H9 (cell line): ENCODE measurements at regions not wholly inside any gene's neighbourhood (a gene's known extent, or its start where the extent isn't known, plus 50 kb on each side); places are given as distances from the start of the nearest gene placed in this dataset.

ENCODE experiments used
- DNase-seq: peaks from one replicate; pipeline ENCODE4 v3.0.0-alpha.2; 2017
- H2AFZ ChIP-seq: one replicate; pipeline ENCODE4 v1.6.1; 2013; ENCODE audit warnings: mild to moderate bottlenecking, low read length, control low read depth, moderate library complexity
- H2AK5ac ChIP-seq: 2 replicates; pipeline ENCODE4 v1.6.1; 2013; ENCODE audit warnings: low read length, control low read depth, mixed read lengths; ENCODE audit not compliant: insufficient read length
- H2BK120ac ChIP-seq: one replicate; pipeline ENCODE4 v1.6.1; 2013; ENCODE audit warnings: low read depth, mild to moderate bottlenecking, low read length, control low read depth, inconsistent platforms; ENCODE audit not compliant: poor library complexity, severe bottlenecking
- H2BK12ac ChIP-seq: 2 replicates; pipeline ENCODE4 v1.6.1; 2013; ENCODE audit warnings: low read length, control low read depth, mixed read lengths, low read depth; ENCODE audit not compliant: insufficient read length
- H2BK15ac ChIP-seq: 2 replicates; pipeline ENCODE4 v1.6.1; 2013; ENCODE audit warnings: low read depth, low read length, control low read depth
- H2BK20ac ChIP-seq: one replicate; pipeline ENCODE4 v1.6.1; 2013; ENCODE audit warnings: low read depth, mild to moderate bottlenecking, low read length, control low read depth, inconsistent platforms; ENCODE audit not compliant: poor library complexity, severe bottlenecking
- H2BK5ac ChIP-seq: 2 replicates; pipeline ENCODE4 v1.6.1; 2013; ENCODE audit warnings: low read length, control low read depth, mixed read lengths; ENCODE audit not compliant: insufficient read length
- H3K14ac ChIP-seq: 2 replicates; pipeline ENCODE4 v1.6.1; 2013; ENCODE audit warnings: low read length, control low read depth; ENCODE audit not compliant: insufficient read depth
- H3K18ac ChIP-seq: 2 replicates; pipeline ENCODE4 v1.6.1; 2013; ENCODE audit warnings: low read depth, mild to moderate bottlenecking, mixed read lengths, low read length, control low read depth; ENCODE audit not compliant: insufficient read length
- H3K23ac ChIP-seq: 2 replicates; pipeline ENCODE4 v1.6.1; 2013; ENCODE audit warnings: low read length, control low read depth, mixed read lengths, low read depth; ENCODE audit not compliant: insufficient read length
- H3K23me2 ChIP-seq: 2 replicates; pipeline ENCODE4 v1.6.1; 2013; ENCODE audit warnings: low read depth, mild to moderate bottlenecking, mixed read lengths, low read length, control low read depth; ENCODE audit not compliant: insufficient read length, poor library complexity, severe bottlenecking
- H3K27ac ChIP-seq: 2 replicates; pipeline ENCODE4 v1.5.1; 2013; ENCODE audit warnings: low read length, control low read depth, mixed read lengths, low read depth; ENCODE audit not compliant: insufficient read length
- H3K27me3 ChIP-seq: 2 replicates; pipeline ENCODE4 v1.6.1; 2013; ENCODE audit warnings: low read length, control low read depth, inconsistent platforms; ENCODE audit not compliant: insufficient read depth
- H3K4ac ChIP-seq: 2 replicates; pipeline ENCODE4 v1.6.1; 2013; ENCODE audit warnings: low read depth, mild to moderate bottlenecking, control low read depth, inconsistent platforms, low read length, moderate library complexity
- H3K4me1 ChIP-seq: 2 replicates; pipeline ENCODE4 v1.6.1; 2013; ENCODE audit warnings: low read length, control low read depth, inconsistent platforms; ENCODE audit not compliant: insufficient read depth
- H3K4me2 ChIP-seq: 2 replicates; pipeline ENCODE4 v1.6.1; 2013; ENCODE audit warnings: low read length, control low read depth, mixed read lengths; ENCODE audit not compliant: insufficient read length, insufficient read depth
- H3K56ac ChIP-seq: 2 replicates; pipeline ENCODE4 v1.6.1; 2013; ENCODE audit warnings: low read depth, mild to moderate bottlenecking, mixed read lengths, low read length, control low read depth; ENCODE audit not compliant: insufficient read length
- H3K79me1 ChIP-seq: 2 replicates; pipeline ENCODE4 v1.6.1; 2013; ENCODE audit warnings: low read depth, mild to moderate bottlenecking, moderate library complexity, low read length, control low read depth, inconsistent platforms; ENCODE audit not compliant: insufficient read depth, poor library complexity, severe bottlenecking
- H3K79me2 ChIP-seq: 2 replicates; pipeline ENCODE4 v1.6.1; 2013; ENCODE audit warnings: low read length, control low read depth, inconsistent platforms; ENCODE audit not compliant: insufficient read depth
- H3K9ac ChIP-seq: 2 replicates; pipeline ENCODE4 v1.6.1; 2013; ENCODE audit warnings: low read length, control low read depth, mixed read lengths; ENCODE audit not compliant: insufficient read length; ENCODE audit errors: extremely low read depth
- H3K9me3 ChIP-seq: one replicate; pipeline ENCODE4 v1.6.1; 2013; ENCODE audit warnings: low read depth, low read length, inconsistent platforms; ENCODE audit not compliant: control insufficient read depth
- H3T11ph ChIP-seq: one replicate; pipeline ENCODE4 v1.6.1; 2013; ENCODE audit warnings: mild to moderate bottlenecking, low read length, control low read depth, inconsistent platforms
- H4K20me1 ChIP-seq: one replicate; pipeline ENCODE4 v1.6.1; 2013; ENCODE audit not compliant: control insufficient read depth, insufficient read length, insufficient read depth
- H4K5ac ChIP-seq: 2 replicates; pipeline ENCODE4 v1.6.1; 2013; ENCODE audit warnings: low read depth, mild to moderate bottlenecking, mixed read lengths, low read length, control low read depth; ENCODE audit not compliant: insufficient read length
- H4K8ac ChIP-seq: replicated peaks from 2 replicates; pipeline ENCODE4 v1.6.1; 2013; ENCODE audit warnings: low read length, control low read depth, mixed read lengths, low read depth; ENCODE audit not compliant: insufficient read length
- H4K91ac ChIP-seq: 2 replicates; pipeline ENCODE4 v1.6.1; 2013; ENCODE audit warnings: low read depth, mild to moderate bottlenecking, moderate library complexity, mixed read lengths, low read length, control low read depth; ENCODE audit not compliant: insufficient read length
- H3K27ac Mint-ChIP-seq, 3 experiments: 2 replicates in 2 of 3; 3 replicates in 1 of 3; pipeline ENCODE4 v1.8.0; 2020 to 2021; ENCODE audit warnings: mixed read lengths in 3 of 3, mild to moderate bottlenecking in 1 of 3, moderate library complexity in 1 of 3
- H3K27me3 Mint-ChIP-seq: 2 replicates; pipeline ENCODE4 v1.8.0; 2021; ENCODE audit warnings: low read depth, mild to moderate bottlenecking, moderate library complexity, mixed read lengths
- H3K36me3 Mint-ChIP-seq, 3 experiments: 2 replicates in 2 of 3; 3 replicates in 1 of 3; pipeline ENCODE4 v1.8.0; 2020 to 2021; ENCODE audit warnings: low read depth in 3 of 3, mixed read lengths in 3 of 3; ENCODE audit not compliant: insufficient read depth in 1 of 3
- H3K4me1 Mint-ChIP-seq, 2 experiments: 2 replicates each; pipeline ENCODE4 v1.8.0; 2020; ENCODE audit warnings: mixed read lengths in 2 of 2
- H3K4me3 Mint-ChIP-seq, 2 experiments: 2 replicates in 1 of 2; 3 replicates in 1 of 2; pipeline ENCODE4 v1.8.0; 2020 to 2021; ENCODE audit warnings: mild to moderate bottlenecking in 2 of 2, mixed read lengths in 2 of 2, moderate library complexity in 1 of 2
- H3K9me3 Mint-ChIP-seq, 2 experiments: 2 replicates in 1 of 2; 3 replicates in 1 of 2; pipeline ENCODE4 v1.8.0; 2020; ENCODE audit warnings: mild to moderate bottlenecking in 2 of 2, mixed read lengths in 2 of 2, moderate library complexity in 1 of 2
- CTCF ChIP-seq: fragments of 200-600 bp; sonication (generic); conservative IDR thresholded peaks from 3 replicates; pipeline ENCODE4 v1.8.0; 2021; ENCODE audit warnings: antibody characterized with exemption, mild to moderate bottlenecking
- WGBS: extraction: QIAGEN DNeasy Blood & Tissue Kit; methylation state at CpG from one replicate; pipeline ENCODE4 v1.1.7; 2013; ENCODE audit warnings: missing lambda C conversion rate, low lambda C conversion rate, mixed read lengths; ENCODE audit not compliant: insufficient read length; ENCODE audit errors: extremely low coverage; 5-methylcytosine and 5-hydroxymethylcytosine counted together

GRCh38 chr11:42777776-42778175 is 534.0 kb upstream of the API5 start:
- no peaks in the 10 kb centered on the region for H3K79me1 ChIP-seq
- no peak for DNase-seq
- no peaks in the 10 kb centered on the region for H3K23me2 ChIP-seq
- Mint-ChIP-seq H3K4me1 (no peaks in the 10 kb centered on the region), H3K27me3 (no peaks in the 10 kb centered on the region), H3K9me3 (no peaks in the 10 kb centered on the region; a peak in 1 of 5 replicates), H3K4me3 (no peak overlapping the region), H3K36me3 (no peaks in the 10 kb centered on the region), H3K27ac (no peak overlapping the region)
- no peak overlapping the region for H3K56ac ChIP-seq
- H3K23ac ChIP-seq: no peak overlapping the region
- H3K27ac ChIP-seq: no peak overlapping the region
- no peaks in the 10 kb centered on the region for H3K27me3 ChIP-seq
- no peak overlapping the region for H3K14ac ChIP-seq
- H2BK20ac ChIP-seq: no peak overlapping the region
- H2BK120ac ChIP-seq: no peak overlapping the region
- no peaks in the 10 kb centered on the region for H3K9me3 ChIP-seq
- no peak overlapping the region for H2BK5ac ChIP-seq
- H2AK5ac ChIP-seq: no peak overlapping the region
- no peak overlapping the region for H4K91ac ChIP-seq
- H3K9ac ChIP-seq: no peak overlapping the region
- no peak overlapping the region for H3K4ac ChIP-seq
- no peaks in the 10 kb centered on the region for H3K79me2 ChIP-seq
- no peak overlapping the region for H3K4me2 ChIP-seq
- H4K20me1 ChIP-seq: no peaks in the 10 kb centered on the region
- H2BK15ac ChIP-seq: no peak overlapping the region
- no CpG with 5 or more reads among the region's 4 CpGs for WGBS
- H3K4me1 ChIP-seq: no peaks in the 10 kb centered on the region
- no peak overlapping the region for H2BK12ac ChIP-seq
- no peak overlapping the region for H4K8ac ChIP-seq
- no peak overlapping the region for H2AFZ ChIP-seq
- no peak for TF ChIP-seq CTCF
- H4K5ac ChIP-seq: no peak overlapping the region
- H3K18ac ChIP-seq: no peak overlapping the region
- H3T11ph ChIP-seq: no peak overlapping the region
